Osteocyte (in vitro differentiated cells): ENCODE measurements at regions not wholly inside any gene's neighbourhood (a gene's known extent, or its start where the extent isn't known, plus 50 kb on each side); places are given as distances from the start of the nearest gene placed in this dataset.
"Not testable (repeated sequence)": the region's sequence is repeated elsewhere in the genome, so short reads cannot be mapped to it uniquely, and the experiment has no call there.

Experiments
- DNase-seq: peaks from one replicate; pipeline ENCODE4 v3.0.0; 2021; ENCODE audit warnings: mixed read lengths; ENCODE audit not compliant: unreplicated experiment; ENCODE audit errors: extremely low spot score
- H3K27ac Mint-ChIP-seq: one replicate; pipeline ENCODE4 v1.8.0; 2021; ENCODE audit warnings: mild to moderate bottlenecking, mixed read lengths; ENCODE audit not compliant: unreplicated experiment
- H3K27me3 Mint-ChIP-seq: one replicate; pipeline ENCODE4 v1.8.0; 2021; ENCODE audit warnings: mixed read lengths; ENCODE audit not compliant: unreplicated experiment
- H3K36me3 Mint-ChIP-seq: one replicate; pipeline ENCODE4 v1.8.0; 2021; ENCODE audit warnings: mixed read lengths; ENCODE audit not compliant: unreplicated experiment
- H3K4me1 Mint-ChIP-seq: one replicate; pipeline ENCODE4 v1.8.0; 2021; ENCODE audit warnings: mixed read lengths; ENCODE audit not compliant: unreplicated experiment
- H3K4me3 Mint-ChIP-seq: one replicate; pipeline ENCODE4 v1.8.0; 2021; ENCODE audit warnings: mild to moderate bottlenecking, moderate library complexity, mixed read lengths; ENCODE audit not compliant: unreplicated experiment
- H3K9me3 Mint-ChIP-seq: one replicate; pipeline ENCODE4 v1.8.0; 2021; ENCODE audit warnings: mixed read lengths; ENCODE audit not compliant: unreplicated experiment
- TF ChIP-seq, protein P1 (sequence below): fragments of 200-600 bp; sonication (generic); IDR thresholded peaks from 2 replicates; pipeline ENCODE4 v1.5.0; 2021; ENCODE audit warnings: antibody characterized with exemption, mild to moderate bottlenecking, moderate library complexity

DNA sequence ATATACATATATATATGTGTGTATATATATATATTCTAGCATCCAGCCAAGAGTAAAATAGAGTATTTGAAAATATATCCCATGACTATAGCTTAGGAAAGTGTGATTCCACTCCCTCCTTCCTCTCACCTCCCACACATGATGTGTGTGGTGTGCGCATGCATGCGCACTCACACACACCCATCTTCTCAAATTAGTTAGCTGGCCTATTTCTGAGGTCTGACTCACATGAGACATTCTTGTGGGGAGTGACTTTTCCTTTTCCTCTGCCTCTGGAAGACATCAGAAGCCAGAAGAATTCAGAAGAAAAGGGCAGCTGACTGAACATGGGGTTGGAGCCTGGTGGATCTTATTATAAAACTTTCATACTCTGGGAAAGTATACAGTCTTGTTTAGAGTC, 793.5 kb upstream of the ZNF722 start:
- no peaks in the 10 kb centered on the region for H3K27me3 Mint-ChIP-seq
- H3K36me3 Mint-ChIP-seq = no peaks in the 10 kb centered on the region
- TF ChIP-seq, protein P1, sequence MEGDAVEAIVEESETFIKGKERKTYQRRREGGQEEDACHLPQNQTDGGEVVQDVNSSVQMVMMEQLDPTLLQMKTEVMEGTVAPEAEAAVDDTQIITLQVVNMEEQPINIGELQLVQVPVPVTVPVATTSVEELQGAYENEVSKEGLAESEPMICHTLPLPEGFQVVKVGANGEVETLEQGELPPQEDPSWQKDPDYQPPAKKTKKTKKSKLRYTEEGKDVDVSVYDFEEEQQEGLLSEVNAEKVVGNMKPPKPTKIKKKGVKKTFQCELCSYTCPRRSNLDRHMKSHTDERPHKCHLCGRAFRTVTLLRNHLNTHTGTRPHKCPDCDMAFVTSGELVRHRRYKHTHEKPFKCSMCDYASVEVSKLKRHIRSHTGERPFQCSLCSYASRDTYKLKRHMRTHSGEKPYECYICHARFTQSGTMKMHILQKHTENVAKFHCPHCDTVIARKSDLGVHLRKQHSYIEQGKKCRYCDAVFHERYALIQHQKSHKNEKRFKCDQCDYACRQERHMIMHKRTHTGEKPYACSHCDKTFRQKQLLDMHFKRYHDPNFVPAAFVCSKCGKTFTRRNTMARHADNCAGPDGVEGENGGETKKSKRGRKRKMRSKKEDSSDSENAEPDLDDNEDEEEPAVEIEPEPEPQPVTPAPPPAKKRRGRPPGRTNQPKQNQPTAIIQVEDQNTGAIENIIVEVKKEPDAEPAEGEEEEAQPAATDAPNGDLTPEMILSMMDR = no peak
- no peaks in the 10 kb centered on the region for H3K4me1 Mint-ChIP-seq
- H3K27ac Mint-ChIP-seq = no peak overlapping the region
- no peak overlapping the region for H3K4me3 Mint-ChIP-seq
- no peak for DNase-seq
- peaks cover 70% of the 10 kb centered on the region for H3K9me3 Mint-ChIP-seq

DNA sequence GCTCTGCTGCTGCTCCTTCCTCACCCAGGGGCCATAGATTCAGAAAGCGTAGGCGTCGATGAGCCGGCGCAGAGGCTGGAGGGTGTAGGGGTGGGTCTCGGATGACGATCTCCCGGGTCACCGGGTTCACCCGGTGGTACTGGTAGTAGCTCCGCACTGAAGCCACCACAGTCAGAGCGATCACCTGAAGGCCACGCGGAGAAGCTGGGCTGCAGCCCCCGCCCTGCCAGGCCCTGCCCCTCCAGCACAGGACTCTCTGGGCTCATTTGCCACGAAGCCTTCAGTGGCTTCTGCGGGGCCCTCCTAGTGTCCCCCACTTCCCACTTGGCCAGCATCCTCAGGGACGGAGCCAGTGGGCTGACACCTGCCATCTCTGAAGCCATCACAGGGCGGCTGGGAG, 765.5 kb upstream of the ZNF722 start:
- not testable (repeated sequence) for H3K4me3 Mint-ChIP-seq, H3K27ac Mint-ChIP-seq, H3K36me3 Mint-ChIP-seq, H3K27me3 Mint-ChIP-seq, H3K4me1 Mint-ChIP-seq, DNase-seq
- peaks cover 16% of the 10 kb centered on the region for H3K9me3 Mint-ChIP-seq

DNA sequence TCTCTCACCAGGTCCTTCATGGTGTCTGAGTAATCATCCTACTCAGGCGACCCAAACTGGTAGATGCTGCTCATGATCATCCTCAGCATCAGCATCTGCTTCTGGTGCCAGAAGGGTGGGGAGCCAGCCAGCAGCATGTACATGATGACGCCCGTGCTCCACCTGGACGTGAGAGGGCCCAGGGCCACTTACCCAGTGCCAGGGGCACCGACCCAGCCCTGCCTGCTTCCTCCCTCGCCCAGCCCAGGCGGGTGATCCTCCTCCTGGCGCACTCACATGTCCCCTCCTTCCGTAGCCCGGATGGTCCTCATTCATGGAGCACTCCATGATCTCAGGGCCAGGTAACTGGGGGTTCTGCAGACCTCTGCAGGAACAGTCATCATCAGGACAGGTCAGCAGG, 764.8 kb upstream of the ZNF722 start:
- no peaks in the 10 kb centered on the region for H3K27me3 Mint-ChIP-seq
- DNase-seq = no peak
- peaks cover 19% of the 10 kb centered on the region for H3K9me3 Mint-ChIP-seq
- no peak overlapping the region for H3K4me3 Mint-ChIP-seq
- H3K36me3 Mint-ChIP-seq = no peaks in the 10 kb centered on the region
- TF ChIP-seq, protein P1 = no peak
- H3K27ac Mint-ChIP-seq = no peak overlapping the region
- H3K4me1 Mint-ChIP-seq = no peaks in the 10 kb centered on the region
